GM12878 (cell line): ENCODE measurements at regions not wholly inside any gene's neighbourhood (a gene's known extent, or its start where the extent isn't known, plus 50 kb on each side); places are given as distances from the start of the nearest gene placed in this dataset.

Source experiments
- BACH1 ChIP-seq: fragments of 450-650 bp; IDR thresholded peaks from 2 replicates; pipeline ENCODE4 v1.6.1; 2017; ENCODE audit warnings: mild to moderate bottlenecking, borderline replicate concordance
- CEBPB ChIP-seq, 2 experiments: fragments of 150-350 bp in 1 of 2; IDR thresholded peaks; 2 replicates each; pipeline ENCODE4 v1.6.1; 2012 to 2014; ENCODE audit warnings: low read depth in 2 of 2, low read length in 2 of 2, borderline replicate concordance in 1 of 2, inconsistent platforms in 1 of 2
- CHD2 ChIP-seq: IDR thresholded peaks from 2 replicates; pipeline ENCODE4 v1.6.1; 2011; ENCODE audit warnings: low read depth, low read length, improper control_type of control experiment, borderline replicate concordance
- CREB1 ChIP-seq: IDR thresholded peaks from 2 replicates; pipeline ENCODE4 v1.6.1; 2012; ENCODE audit warnings: low read depth, mild to moderate bottlenecking, inconsistent platforms
- CREM ChIP-seq: IDR thresholded peaks from 2 replicates; pipeline ENCODE4 v1.6.1; 2014; ENCODE audit warnings: antibody characterized with exemption, low read depth
- E2F4 ChIP-seq: IDR thresholded peaks from 2 replicates; pipeline ENCODE4 v1.6.1; 2012; ENCODE audit warnings: low read depth, low read length, improper control_type of control experiment
- EGR1 ChIP-seq, 2 experiments: IDR thresholded peaks; 1 replicate in 1 of 2; 2 replicates in 1 of 2; pipeline ENCODE4 v1.6.1; 2011 to 2012; ENCODE audit warnings: low read depth in 2 of 2, low read length in 2 of 2, borderline replicate concordance in 1 of 2, mild to moderate bottlenecking in 1 of 2, moderate library complexity in 1 of 2
- GATAD2B ChIP-seq: fragments of 450-650 bp; conservative IDR thresholded peaks from 2 replicates; pipeline ENCODE4 v1.6.1; 2017; ENCODE audit warnings: low read depth, mild to moderate bottlenecking, moderate library complexity
- HDGF ChIP-seq: fragments of 450-650 bp; IDR thresholded peaks from 2 replicates; pipeline ENCODE4 v1.6.1; 2016; ENCODE audit warnings: antibody characterized with exemption
- IKZF1 ChIP-seq: fragments of 450-650 bp; conservative IDR thresholded peaks from 2 replicates; pipeline ENCODE4 v1.6.1; 2017; ENCODE audit warnings: antibody characterized with exemption, mild to moderate bottlenecking
- IKZF2 ChIP-seq, 2 experiments: fragments of 450-650 bp; IDR thresholded peaks; 2 replicates each; pipeline ENCODE4 v1.6.1; 2017; ENCODE audit warnings: mild to moderate bottlenecking in 2 of 2, moderate library complexity in 2 of 2
- JUND ChIP-seq: IDR thresholded peaks from 2 replicates; pipeline ENCODE4 v1.6.1; 2012; ENCODE audit warnings: low read depth, mild to moderate bottlenecking, low read length, improper control_type of control experiment, moderate library complexity
- MTA2 ChIP-seq: fragments of 450-650 bp; IDR thresholded peaks from 2 replicates; pipeline ENCODE4 v1.6.1; 2016; ENCODE audit warnings: low read depth, mild to moderate bottlenecking, moderate library complexity
- NFYB ChIP-seq: IDR thresholded peaks from 2 replicates; pipeline ENCODE4 v1.6.1; 2011; ENCODE audit warnings: low read depth, mild to moderate bottlenecking, low read length, improper control_type of control experiment, moderate library complexity; ENCODE audit not compliant: insufficient read depth
- RAD21 ChIP-seq: IDR thresholded peaks from 2 replicates; pipeline ENCODE4 v1.6.1; 2011; ENCODE audit warnings: mild to moderate bottlenecking, low read depth, low read length, moderate library complexity; ENCODE audit not compliant: insufficient read depth
- RFX5 ChIP-seq: IDR thresholded peaks from 2 replicates; pipeline ENCODE4 v1.6.1; 2011; ENCODE audit warnings: low read depth, low read length, improper control_type of control experiment
- SMARCA5 ChIP-seq: fragments of 450-650 bp; IDR thresholded peaks from 2 replicates; pipeline ENCODE4 v1.6.1; 2017; ENCODE audit warnings: mild to moderate bottlenecking
- STAT3 ChIP-seq: IDR thresholded peaks from 2 replicates; pipeline ENCODE4 v1.6.1; 2011; ENCODE audit warnings: low read depth, low read length, improper control_type of control experiment
- TAF1 ChIP-seq: IDR thresholded peaks from 2 replicates; pipeline ENCODE4 v1.6.1; 2011; ENCODE audit warnings: mild to moderate bottlenecking, low read depth, low read length, borderline replicate concordance
- YBX1 ChIP-seq: fragments of 450-650 bp; IDR thresholded peaks from 2 replicates; pipeline ENCODE4 v1.6.1; 2016; ENCODE audit warnings: antibody characterized with exemption
- ZBTB40 ChIP-seq: fragments of 450-650 bp; IDR thresholded peaks from 2 replicates; pipeline ENCODE4 v1.6.1; 2016; ENCODE audit warnings: mild to moderate bottlenecking, moderate library complexity, borderline replicate concordance
- ZNF687 ChIP-seq: fragments of 450-650 bp; IDR thresholded peaks from 2 replicates; pipeline ENCODE4 v1.6.1; 2017; ENCODE audit warnings: mild to moderate bottlenecking, moderate library complexity

GRCh38 chr14:53613404-53614253 lies 343.0 kb downstream of the BMP4 start (continued):
- TF ChIP-seq NFYB (no peak), ZNF687 (0 out of 2 replicates have a peak, but pooled peaks have one; percentile 47), HDGF (no peak; the same call in 1 of the 2 replicates), IKZF1 (peak; percentile 95), BACH1 (peak; percentile 72; the same call in 1 of the 2 replicates), CREB1 (peak; percentile 79), CHD2 (peak; percentile 88), GATAD2B (peak; percentile 69), EGR1 (IDR thresholded peaks at IDR 0.05; ENCODE audit: borderline replicate concordance in 1 of 2, low read depth in 2 of 2, low read length in 2 of 2) (no peak), CEBPB (IDR thresholded peaks at IDR 0.05; ENCODE audit: borderline replicate concordance in 1 of 2, low read depth in 2 of 2, low read length in 2 of 2) (peak; percentile 53 to 97; a peak in 3 of 4 replicates), JUND (peak; percentile 54; the same call in 1 of the 2 replicates), TAF1 (no peak), STAT3 (peak; percentile 96; the same call in 1 of the 2 replicates), SMARCA5 (0 out of 2 replicates have a peak, but pooled peaks have one; percentile 47), CREM (peak; percentile 95), MTA2 (peak; percentile 99), RAD21 (0 out of 2 replicates have a peak, but pooled peaks have one; percentile 18), E2F4 (no peak), IKZF2 (IDR thresholded peaks at IDR 0.05) (peak; percentile 94 to 97), YBX1 (no peak), ZBTB40 (no peak), RFX5 (no peak)
